GM03348 (cell line): ENCODE measurements at regions not wholly inside any gene's neighbourhood (a gene's known extent, or its start where the extent isn't known, plus 50 kb on each side); places are given as distances from the start of the nearest gene placed in this dataset.

Experiments
- DNase-seq: peaks from one replicate; pipeline ENCODE4 v3.0.0; 2012; ENCODE audit warnings: low spot score

DNA sequence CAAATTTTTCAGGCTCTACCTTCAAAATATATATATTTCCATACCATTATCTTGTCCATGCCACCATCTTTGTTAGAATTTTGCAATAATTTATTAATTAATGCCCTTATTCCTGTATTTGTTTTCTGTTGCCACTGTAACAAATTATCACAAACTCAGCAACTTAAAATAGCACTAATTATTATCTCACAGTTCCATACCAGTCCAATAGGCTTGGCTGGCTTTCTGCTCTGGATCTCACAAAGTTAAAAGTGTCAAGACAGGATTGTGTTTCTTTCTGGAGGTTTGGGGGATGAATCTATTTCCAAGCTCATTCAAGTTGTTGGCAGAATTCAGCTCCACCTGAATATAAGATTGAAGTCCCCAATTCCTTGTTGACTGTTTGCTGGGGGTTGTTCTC, 58.6 kb upstream of the SLC38A4 start:
- DNase-seq: no peak

DNA sequence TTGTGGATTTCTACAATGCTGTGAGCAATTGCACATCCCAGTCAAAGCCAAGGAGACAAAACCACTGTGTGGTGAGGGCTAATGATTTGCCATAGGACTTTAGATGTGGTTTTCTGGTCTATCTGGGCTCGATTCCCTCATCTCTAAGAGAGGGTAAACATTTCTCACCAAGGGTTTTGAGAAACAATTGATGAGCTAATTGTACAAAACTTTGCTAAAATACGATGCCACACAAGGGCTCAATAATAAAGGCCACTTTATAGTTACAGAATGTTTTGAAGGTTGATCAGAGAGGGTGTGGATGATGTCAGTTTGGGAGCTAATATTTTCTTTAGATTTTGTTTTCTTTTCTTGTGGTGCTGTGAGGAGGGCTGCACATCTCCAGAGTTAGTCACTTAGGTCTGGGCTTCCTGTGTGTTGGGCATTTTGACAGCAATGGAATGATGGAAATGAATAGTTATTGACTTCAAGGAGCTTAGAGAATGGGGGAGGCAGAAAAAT, 60.8 kb upstream of the SLC38A4 start:
- peak; percentile 56 for DNase-seq

DNA sequence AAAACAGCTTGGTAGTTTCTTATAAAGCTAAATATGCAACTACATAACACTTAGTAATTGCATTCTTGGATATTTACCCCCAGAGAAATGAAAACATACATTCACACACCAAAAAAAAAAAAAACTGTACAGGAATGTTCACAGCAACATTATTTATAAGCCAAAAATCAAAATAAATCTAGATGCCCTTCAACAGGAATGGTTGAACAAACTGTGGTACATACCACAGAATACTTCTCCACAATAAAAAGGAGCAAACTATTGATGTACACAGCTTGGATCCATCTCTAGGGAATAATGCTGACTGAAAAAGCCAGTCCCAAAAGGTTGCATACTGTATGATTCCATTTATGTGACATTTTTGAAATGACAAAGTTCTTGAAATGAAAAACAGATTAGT, 62.1 kb upstream of the SLC38A4 start:
- no peak for DNase-seq

DNA sequence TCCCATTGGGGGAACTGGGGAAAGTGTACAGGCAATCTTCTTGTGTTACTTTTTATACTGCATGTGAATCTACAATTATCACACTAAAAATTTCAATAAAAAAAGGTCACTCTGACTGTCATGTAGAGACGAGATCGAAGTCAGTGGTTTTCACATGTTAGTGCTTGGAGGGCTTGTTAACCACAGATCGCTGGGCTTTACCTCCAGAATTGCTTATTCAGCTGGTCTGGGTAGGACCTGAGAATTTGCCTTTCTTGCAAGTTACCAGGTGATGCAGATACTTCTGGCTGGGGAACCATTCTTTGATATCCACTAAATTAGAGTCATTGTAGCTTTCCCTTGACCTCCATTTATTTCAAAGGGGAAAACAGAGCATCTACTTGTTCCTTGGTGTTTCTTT, 62.8 kb upstream of the SLC38A4 start:
- DNase-seq: no peak

DNA sequence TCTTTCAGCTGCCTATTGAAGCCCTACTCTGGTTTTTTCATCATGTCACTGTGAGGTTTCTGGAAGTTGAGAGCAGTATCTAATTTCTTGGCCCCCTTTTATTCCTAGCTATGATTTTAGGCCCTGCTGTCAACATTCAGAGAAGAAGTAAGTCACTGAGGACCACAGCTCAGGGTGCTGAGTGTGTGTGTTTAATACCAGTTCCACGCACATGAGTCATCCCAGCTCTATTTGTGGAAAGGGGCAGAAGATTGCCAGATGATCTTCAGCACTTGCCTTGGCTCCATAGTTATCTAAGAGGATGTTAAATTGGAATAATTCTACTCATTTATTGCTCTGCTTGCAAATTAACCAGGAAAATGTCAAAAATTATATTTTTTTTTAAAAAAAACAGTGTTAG, 65.5 kb upstream of the SLC38A4 start:
- DNase-seq: peak; percentile 58

DNA sequence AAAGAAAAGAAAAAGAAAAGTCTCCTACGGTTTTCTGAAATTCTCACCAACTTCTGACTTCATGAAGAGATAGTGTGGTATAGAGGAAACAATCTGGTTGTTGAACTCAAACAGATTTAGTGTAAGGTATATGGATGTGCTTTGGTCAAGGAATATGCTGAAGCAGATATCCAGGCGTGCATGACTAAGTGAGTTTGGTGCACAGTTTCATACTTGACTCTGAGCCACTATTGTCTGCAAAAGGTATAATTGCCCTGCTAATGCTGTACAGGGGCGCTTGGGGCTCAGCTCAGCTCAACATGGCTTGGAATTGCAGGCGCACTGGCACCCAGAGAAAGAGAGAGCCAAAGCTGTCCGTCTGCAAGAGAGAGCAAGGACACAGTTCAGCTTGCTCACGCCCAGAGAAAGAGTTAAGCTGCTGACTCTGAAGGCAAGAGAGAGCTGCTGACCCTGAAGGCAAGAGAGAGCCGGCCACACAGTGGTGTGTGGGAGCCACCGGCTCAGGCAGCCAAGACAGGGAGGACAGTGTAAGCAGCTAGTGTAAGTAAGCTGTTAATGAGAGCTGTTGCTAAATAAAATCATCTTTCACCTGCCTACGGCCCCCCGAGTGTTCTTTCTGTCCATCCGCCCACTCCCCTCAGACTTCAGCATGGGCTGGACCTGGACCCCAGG, 66.4 kb upstream of the SLC38A4 start:
- DNase-seq: no peak

DNA sequence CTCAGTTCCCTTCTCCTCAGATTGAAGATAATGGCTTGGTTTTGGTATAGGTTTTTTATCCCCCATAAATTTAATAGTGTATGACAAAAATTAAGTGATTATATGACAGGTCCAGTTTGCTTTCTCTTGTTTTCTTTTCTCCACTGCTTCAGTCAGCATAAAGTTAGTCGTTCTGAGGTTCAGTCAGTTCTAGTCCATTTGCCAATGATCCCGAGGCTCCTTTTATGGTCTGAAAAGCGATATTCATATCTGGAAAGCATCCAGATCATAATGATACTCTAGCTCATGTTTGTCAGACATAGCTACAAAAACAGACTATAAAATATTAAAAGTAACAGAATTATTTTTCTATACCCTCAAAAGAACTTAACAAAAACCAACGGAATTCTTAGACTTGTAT, 67.1 kb upstream of the SLC38A4 start:
- DNase-seq: no peak

DNA sequence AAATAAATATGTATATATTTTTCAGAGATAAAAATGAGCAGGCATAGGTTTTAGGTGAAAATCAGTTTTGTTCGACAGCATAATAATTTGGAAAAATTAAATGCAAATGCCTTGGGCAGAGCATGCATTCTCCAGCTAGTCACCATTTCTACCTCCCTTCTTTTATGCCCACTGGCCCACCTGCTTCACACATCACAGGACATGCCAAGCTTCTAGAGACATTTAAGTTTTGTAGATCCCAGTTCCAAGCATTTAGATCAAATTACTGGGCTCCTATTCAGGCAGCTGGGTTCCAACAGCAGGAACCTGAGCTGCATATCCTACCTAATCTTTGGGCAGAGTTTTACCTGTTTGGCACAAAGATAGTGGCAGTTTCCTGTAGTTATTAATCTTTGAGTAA, 67.6 kb upstream of the SLC38A4 start:
- DNase-seq: no peak

DNA sequence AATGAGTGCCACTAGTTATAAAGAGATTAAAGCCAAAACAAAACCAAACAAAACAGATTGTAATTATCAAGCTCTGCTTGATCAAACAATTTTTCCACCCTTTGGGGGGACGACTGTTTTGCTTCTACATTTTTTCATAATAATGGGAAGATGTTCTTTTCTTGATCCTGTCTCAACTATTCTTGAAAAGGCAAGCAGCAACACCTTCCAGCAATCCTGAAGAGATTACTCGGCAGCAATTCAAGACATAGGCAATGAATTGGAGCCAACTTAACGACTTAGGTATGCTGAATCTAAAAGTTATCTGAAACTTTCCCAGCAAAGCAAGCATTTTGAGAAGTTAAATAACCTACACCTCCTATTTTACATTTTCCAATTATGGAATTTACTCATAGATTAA, 69.9 kb upstream of the SLC38A4 start:
- no peak for DNase-seq

DNA sequence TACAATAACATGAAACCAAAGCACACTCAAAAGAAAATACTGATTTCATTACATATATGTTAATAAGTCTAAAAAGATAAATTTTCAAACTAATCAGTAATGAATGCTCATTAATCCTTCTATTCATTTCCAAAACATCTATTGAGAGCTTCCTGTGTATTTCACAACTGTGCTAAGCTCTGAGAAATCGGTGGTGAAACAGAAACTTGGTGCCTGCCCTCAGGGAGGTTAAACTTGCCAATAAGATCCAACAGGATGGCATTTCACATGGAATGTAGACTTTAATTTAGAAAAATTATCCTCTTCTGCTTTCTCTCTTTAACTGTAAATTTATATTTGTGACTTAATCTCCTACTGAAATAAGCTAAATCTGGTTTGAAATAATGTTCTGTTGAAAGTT, 70.9 kb upstream of the SLC38A4 start:
- no peak for DNase-seq

DNA sequence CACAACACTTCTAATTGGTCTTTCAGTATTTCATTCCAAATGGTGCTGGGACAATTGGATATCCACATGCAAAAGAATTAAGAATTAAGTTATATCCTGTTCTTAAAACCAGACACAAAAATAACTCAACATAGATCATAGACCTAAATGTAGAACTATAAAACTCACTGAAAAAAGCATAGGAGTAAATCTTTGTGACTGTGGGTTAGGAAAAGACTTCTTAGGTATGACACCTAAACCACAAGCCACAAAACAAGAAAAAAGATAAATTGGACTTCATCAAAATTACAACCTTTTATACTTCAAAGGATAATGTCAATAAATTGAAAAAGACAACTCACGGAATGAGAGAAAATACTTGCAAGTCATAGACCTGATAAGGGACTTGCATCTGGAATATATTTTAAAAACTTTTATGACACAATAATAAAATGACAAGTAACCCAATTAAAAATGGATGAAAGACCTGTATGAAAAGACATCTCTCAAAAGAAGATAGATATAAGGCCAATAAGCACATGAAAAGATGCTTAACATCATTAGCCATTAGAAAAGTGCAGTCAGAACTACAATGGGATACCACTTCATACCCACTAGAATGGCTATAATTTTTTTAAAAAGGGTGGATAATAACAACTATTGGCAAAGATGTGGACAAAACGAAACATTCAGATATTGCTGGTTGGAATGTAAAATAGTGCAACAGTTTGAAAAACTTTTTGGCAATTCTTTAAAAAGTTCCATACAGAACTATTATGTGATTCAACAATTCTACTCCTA, 72.5 kb upstream of the SLC38A4 start:
- no peak for DNase-seq

DNA sequence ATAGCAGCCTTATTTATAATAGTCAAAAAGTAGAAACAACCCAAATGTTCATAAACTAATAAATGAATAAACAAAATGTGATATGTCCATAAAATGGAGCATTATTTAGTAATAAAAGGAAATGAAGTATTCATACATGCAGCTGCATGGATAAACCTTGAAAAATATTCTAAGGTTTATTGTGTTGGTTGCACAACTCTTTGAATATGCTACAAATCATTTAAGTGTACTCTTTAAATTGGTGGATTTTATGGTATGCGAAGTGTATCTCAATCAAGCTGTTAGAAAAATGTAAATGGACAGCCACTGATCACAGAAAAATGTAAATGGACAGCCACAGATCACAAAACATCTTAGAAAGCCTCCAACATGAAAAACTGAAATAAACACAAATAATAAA, 73.2 kb upstream of the SLC38A4 start:
- DNase-seq: no peak

DNA sequence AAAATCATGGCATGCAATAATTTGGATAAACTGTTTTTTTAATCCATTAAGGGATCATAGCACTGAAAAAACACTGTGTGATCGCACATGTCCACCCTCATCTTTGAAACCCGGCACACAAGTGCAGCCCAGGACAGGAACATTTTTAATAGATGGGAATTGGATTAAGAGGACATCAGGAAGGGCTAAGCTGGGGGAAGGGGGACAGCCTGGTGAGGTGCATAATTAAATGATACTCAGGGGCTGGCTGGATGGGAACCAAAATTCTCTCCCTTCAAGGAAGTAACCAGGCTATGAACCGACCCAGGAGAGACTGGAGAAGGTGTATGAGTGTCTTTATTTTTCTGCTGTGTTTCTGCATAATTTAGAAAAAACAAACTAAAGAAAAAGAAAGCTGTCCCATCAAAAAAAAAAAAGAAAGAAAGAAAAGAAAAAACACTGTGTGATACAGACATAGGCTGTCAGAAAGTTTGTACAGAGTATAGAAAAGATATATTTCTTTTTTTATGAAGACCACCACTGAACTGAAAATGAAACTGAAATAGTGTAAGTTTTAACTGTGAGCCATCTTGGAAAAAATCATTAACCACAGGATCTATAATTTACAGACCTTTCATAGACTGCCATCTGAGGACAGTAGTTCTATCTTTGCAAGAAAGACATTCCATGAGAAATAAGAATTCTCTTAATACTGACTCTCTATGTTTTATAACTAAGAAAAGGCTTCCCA, 75.1 kb upstream of the SLC38A4 start:
- no peak for DNase-seq

DNA sequence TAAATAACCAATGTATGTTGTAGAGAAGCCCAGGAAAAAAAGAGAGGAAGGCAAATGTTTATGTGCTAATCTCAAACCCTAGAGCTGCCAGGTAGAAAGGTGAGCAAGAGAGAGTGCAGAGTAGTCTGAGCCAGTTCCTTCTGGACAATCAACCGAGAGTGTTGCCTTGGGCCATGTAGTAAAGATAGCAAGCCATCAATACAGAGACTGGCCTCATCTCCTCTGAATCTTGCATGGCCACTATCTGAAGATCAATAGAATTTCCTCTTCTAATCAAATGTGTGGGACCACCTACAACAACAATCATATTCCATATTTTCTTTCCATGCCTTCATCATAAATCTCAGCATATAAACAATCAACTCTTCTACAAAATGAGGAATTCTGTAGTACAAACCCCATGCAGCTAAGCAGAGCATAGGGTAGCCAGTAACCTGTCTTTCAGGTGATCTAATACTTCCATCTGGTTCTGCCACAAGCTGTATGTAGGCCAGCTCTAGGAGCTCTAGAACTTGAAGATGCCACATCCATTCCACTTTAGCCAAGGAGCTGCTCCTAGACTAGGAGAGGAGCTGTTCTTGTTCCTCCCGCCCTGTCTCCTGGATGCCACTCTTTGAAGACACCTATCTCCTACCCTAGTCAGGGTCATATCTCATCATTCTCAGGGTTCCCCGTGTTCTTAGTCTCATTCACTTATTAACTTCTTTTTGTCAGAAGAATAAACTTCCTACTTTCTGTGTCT, 75.8 kb upstream of the SLC38A4 start:
- no peak for DNase-seq

DNA sequence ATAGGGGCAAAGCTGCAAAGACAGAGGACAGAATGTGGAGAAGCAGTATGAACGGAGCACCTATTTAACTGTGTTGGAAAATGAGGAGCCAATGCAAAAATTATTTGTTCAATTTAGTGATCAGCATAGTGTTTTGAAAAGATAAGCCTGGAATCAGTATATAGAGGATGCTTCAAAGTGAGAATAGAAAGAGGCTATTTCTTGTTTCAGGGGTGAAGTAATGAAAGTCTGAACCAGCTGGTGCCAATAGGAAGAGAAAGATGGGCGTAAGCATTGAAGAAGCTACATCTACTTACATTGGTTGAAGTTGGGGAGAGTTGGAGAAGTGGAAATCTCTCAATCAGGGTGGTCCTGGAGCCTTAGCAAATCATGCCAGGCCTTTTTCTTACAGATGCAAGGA, 77.3 kb upstream of the SLC38A4 start:
- DNase-seq: no peak

DNA sequence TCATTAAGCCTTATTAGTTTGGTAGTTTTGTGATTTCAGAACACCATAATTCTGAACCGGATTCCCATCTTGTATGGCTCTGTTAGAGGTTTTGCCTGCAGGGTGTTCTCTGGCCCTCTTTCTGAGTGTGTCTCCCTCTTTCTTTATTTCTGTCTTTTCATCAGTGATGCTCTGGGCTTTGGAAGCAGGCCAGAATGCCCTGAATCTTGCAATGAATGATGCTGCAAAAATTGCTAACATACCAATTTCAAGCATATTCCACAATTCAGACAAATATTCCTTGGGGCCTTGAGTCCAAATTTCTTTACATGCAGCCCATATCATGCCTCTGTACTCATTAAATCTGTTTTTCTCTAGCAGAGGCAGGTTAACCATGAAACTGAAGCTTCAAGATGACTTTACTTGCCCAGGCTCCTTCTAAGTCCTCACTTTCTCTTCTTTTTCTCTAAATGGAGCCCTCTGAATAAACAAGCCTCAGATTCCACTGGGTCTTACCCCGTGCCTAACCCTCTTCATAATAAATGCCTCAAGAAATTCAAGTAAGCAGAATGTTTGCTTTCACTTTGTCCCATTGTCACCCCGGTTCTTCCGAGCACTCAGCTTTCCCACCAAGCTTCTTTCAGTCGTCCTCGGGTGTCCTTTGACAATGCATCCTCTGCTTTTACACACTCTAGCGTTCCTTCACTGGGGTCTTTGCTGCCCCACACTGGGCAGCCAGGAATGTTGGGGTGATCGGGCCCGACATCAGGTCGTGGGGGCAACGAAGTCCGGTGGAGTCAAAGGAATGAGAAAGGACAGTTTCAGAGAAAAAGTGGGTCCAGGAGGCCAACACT, 78.8 kb upstream of the SLC38A4 start:
- DNase-seq: no peak

DNA sequence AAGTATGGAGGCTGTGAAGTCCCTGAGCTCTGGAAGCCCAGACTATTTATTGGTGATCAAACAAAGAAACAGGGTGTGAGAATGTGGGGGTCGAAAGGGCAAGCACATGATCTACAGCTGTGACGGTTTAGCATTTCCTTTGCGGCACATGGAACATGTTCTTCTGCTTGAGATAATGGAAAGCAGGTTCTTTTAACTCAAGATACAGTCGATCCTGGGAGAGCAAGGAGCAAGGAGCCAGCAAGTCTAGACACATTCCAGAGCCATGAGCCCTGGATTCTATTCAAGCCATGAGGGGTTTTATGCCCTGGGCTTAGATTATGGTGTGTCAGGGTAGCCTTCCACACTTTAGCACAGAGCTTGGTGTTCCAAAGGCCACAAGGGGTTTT, 79.4 kb upstream of the SLC38A4 start:
- DNase-seq: peak; percentile 41

DNA sequence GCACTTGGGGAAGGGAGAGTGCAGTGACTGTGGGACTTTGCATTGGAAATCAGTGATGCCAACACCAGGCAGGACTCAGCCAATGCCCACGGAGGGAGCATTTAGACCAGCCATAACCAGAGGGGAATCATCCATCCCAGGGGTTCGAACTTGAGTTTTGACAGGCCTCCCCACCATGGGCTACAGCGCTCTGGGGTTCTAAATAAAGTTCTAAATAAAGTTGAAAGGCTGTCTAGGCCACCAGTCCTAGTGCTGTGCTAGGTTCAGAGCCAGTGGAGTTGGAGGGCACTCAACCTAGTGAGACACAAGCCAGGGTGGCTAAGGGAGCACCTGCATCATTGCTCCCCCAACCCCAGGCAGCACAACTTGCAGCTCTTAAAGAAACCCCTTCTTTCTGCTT, 82.0 kb upstream of the SLC38A4 start:
- DNase-seq: no peak

DNA sequence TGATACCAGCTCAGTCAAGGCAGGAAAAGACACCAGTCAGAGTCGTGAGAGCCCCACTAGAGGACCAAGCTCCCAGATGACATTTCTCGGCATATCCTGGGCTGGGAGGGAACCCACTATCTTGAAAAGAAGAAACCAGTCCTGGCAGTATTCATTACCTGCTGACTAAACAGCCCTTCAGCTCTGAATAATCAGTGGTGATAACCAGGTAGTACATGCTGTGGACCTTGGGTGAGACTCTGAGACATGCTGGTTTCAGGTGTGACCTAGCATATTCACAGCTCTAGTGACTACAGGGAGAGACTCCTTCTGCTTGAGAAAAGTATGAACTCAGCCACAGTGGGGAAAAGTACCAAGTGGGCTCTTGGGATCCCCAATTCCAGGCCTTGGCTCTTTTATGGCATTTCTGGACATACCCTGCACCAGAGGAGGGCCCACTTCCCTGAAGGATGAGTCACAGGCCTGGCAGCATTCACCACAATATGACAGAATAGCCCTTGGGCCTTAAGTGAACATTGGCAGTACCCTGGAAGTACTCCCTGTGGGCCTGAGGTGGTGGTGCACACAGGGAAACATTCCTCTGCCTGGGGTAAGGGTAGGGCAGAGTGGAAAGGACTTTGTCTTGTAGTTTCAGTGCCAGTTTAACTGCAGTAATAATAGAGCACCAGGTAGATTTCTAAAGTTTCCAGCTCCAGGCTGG, 82.6 kb upstream of the SLC38A4 start:
- DNase-seq: no peak

DNA sequence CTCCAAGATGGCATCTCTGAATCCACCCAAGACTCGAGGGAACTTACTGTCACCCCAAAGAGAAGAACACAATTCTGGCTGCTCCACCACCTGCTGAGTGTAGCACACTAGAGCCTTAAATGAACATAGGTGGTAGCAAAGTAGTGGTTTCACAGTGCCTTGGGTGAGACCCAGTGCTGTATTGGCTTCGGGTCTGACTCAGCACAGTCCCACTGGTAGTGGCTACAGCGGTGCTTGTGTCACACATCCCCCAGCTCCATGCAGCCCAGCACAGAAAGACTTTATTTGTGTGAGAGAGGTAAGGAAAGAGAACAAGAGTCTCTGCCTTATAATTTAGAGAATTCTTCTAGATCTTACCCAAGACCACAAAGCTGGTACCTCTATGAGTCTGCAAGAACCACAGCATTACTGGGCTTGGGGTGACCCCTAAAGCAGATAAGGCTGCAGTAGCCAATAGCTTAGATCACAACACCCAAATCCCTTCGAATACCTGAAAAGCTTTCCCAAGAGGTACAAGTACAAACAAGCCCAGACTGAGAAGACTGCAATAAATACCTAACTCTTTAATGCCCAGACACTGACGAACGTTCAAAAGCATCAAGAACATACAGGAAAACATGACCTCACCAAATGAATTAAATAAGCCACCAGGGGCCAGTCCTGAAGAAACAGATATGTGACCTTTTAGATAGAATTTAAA, 83.3 kb upstream of the SLC38A4 start:
- DNase-seq: no peak
